ENCODE measurements at regions not wholly inside any gene's neighbourhood (a gene's known extent, or its start where the extent isn't known, plus 50 kb on each side); places are given as distances from the start of the nearest gene placed in this dataset.

GRCh38 chr13:26920614-26921355 is 160.2 kb upstream of the GPR12 start:
- Histone ChIP-seq H3K27me3 (ENCODE audit: control insufficient read depth, insufficient read depth, low read length) (no peaks in the 10 kb centered on the region), H3K9ac (ENCODE audit: low read length) (no peak overlapping the region), H3K9me3 (ENCODE audit: control insufficient read depth, low read depth, low read length) (no peaks in the 10 kb centered on the region), H3K36me3 (ENCODE audit: control insufficient read depth, low read depth, low read length) (no peaks in the 10 kb centered on the region), H3K4me3 (ENCODE audit: low read length) (no peak overlapping the region), H3K4me1 (ENCODE audit: control insufficient read depth, low read depth, low read length) (no peaks in the 10 kb centered on the region), H3K27ac (ENCODE audit: low read length) (no peak overlapping the region)

GRCh38 chr13:26919732-26920131 is 159.1 kb upstream of the GPR12 start:
- Histone ChIP-seq H3K4me3 (ENCODE audit: low read length) (no peak overlapping the region), H3K27me3 (ENCODE audit: control insufficient read depth, insufficient read depth, low read length) (no peaks in the 10 kb centered on the region), H3K36me3 (ENCODE audit: control insufficient read depth, low read depth, low read length) (no peaks in the 10 kb centered on the region), H3K27ac (ENCODE audit: low read length) (no peak overlapping the region), H3K4me1 (ENCODE audit: control insufficient read depth, low read depth, low read length) (no peaks in the 10 kb centered on the region), H3K9me3 (ENCODE audit: control insufficient read depth, low read depth, low read length) (no peaks in the 10 kb centered on the region), H3K9ac (ENCODE audit: low read length) (no peak overlapping the region)

GRCh38 chr13:26919311-26919710 is 158.7 kb upstream of the GPR12 start:
- no peak overlapping the region for H3K27ac ChIP-seq (ENCODE audit: low read length)
- no peak overlapping the region for H3K4me3 ChIP-seq (ENCODE audit: low read length)
- H3K9ac ChIP-seq (ENCODE audit: low read length) = no peak overlapping the region
- no peaks in the 10 kb centered on the region for H3K27me3 ChIP-seq (ENCODE audit: control insufficient read depth, insufficient read depth, low read length)
- no peaks in the 10 kb centered on the region for H3K36me3 ChIP-seq (ENCODE audit: control insufficient read depth, low read depth, low read length)
- no peaks in the 10 kb centered on the region for H3K4me1 ChIP-seq (ENCODE audit: control insufficient read depth, low read depth, low read length)
- H3K9me3 ChIP-seq (ENCODE audit: control insufficient read depth, low read depth, low read length) = no peaks in the 10 kb centered on the region

GRCh38 chr13:26914624-26915023 is 154.0 kb upstream of the GPR12 start:
- Histone ChIP-seq H3K4me1 (ENCODE audit: control insufficient read depth, low read depth, low read length) (no peaks in the 10 kb centered on the region), H3K36me3 (ENCODE audit: control insufficient read depth, low read depth, low read length) (no peaks in the 10 kb centered on the region), H3K27ac (ENCODE audit: low read length) (no peak overlapping the region), H3K27me3 (ENCODE audit: control insufficient read depth, insufficient read depth, low read length) (no peaks in the 10 kb centered on the region), H3K9me3 (ENCODE audit: control insufficient read depth, low read depth, low read length) (no peaks in the 10 kb centered on the region), H3K9ac (ENCODE audit: low read length) (no peak overlapping the region), H3K4me3 (ENCODE audit: low read length) (no peak overlapping the region)

- H3K36me3 ChIP-seq (ENCODE audit: control insufficient read depth, low read depth, low read length) = no peaks in the 10 kb centered on the region
- H3K4me1 ChIP-seq (ENCODE audit: control insufficient read depth, low read depth, low read length) = no peaks in the 10 kb centered on the region
- no peaks in the 10 kb centered on the region for H3K27me3 ChIP-seq (ENCODE audit: control insufficient read depth, insufficient read depth, low read length)
- H3K9ac ChIP-seq (ENCODE audit: low read length) = no peak overlapping the region
- H3K4me3 ChIP-seq (ENCODE audit: low read length) = no peak overlapping the region
- no peaks in the 10 kb centered on the region for H3K9me3 ChIP-seq (ENCODE audit: control insufficient read depth, low read depth, low read length)
- H3K27ac ChIP-seq (ENCODE audit: low read length) = no peak overlapping the region
Measured at GRCh38 chr13:26914148-26914547, 153.6 kb upstream of the GPR12 start.

GRCh38 chr13:26910754-26911465 is 150.3 kb upstream of the GPR12 start:
- Histone ChIP-seq H3K9ac (ENCODE audit: low read length) (no peak overlapping the region), H3K9me3 (ENCODE audit: control insufficient read depth, low read depth, low read length) (no peaks in the 10 kb centered on the region), H3K4me3 (ENCODE audit: low read length) (no peak overlapping the region)

GRCh38 chr13:26909477-26909876 is 148.9 kb upstream of the GPR12 start:
- H3K36me3 ChIP-seq (ENCODE audit: control insufficient read depth, low read depth, low read length) = no peaks in the 10 kb centered on the region
- no peaks in the 10 kb centered on the region for H3K9me3 ChIP-seq (ENCODE audit: control insufficient read depth, low read depth, low read length)
- H3K9ac ChIP-seq (ENCODE audit: low read length) = no peak overlapping the region
- H3K4me1 ChIP-seq (ENCODE audit: control insufficient read depth, low read depth, low read length) = no peaks in the 10 kb centered on the region
- H3K4me3 ChIP-seq (ENCODE audit: low read length) = no peak overlapping the region
- H3K27me3 ChIP-seq (ENCODE audit: control insufficient read depth, insufficient read depth, low read length) = no peaks in the 10 kb centered on the region
- no peak overlapping the region for H3K27ac ChIP-seq (ENCODE audit: low read length)

More at GRCh38 chr13:26910754-26911465, 150.3 kb upstream of the GPR12 start:
- H3K36me3 ChIP-seq (ENCODE audit: control insufficient read depth, low read depth, low read length) = no peaks in the 10 kb centered on the region
- no peaks in the 10 kb centered on the region for H3K27me3 ChIP-seq (ENCODE audit: control insufficient read depth, insufficient read depth, low read length)
- no peaks in the 10 kb centered on the region for H3K4me1 ChIP-seq (ENCODE audit: control insufficient read depth, low read depth, low read length)
- H3K27ac ChIP-seq (ENCODE audit: low read length) = no peak overlapping the region

GRCh38 chr13:26908126-26908525 is 147.5 kb upstream of the GPR12 start:
- no peak overlapping the region for H3K9ac ChIP-seq (ENCODE audit: low read length)
- H3K27me3 ChIP-seq (ENCODE audit: control insufficient read depth, insufficient read depth, low read length) = no peaks in the 10 kb centered on the region
- no peak overlapping the region for H3K27ac ChIP-seq (ENCODE audit: low read length)
- no peak overlapping the region for H3K4me3 ChIP-seq (ENCODE audit: low read length)
- no peaks in the 10 kb centered on the region for H3K4me1 ChIP-seq (ENCODE audit: control insufficient read depth, low read depth, low read length)
- H3K9me3 ChIP-seq (ENCODE audit: control insufficient read depth, low read depth, low read length) = no peaks in the 10 kb centered on the region
- H3K36me3 ChIP-seq (ENCODE audit: control insufficient read depth, low read depth, low read length) = no peaks in the 10 kb centered on the region

- Histone ChIP-seq H3K9me3 (ENCODE audit: control insufficient read depth, low read depth, low read length) (no peaks in the 10 kb centered on the region), H3K4me3 (ENCODE audit: low read length) (no peak overlapping the region), H3K36me3 (ENCODE audit: control insufficient read depth, low read depth, low read length) (no peaks in the 10 kb centered on the region), H3K9ac (ENCODE audit: low read length) (no peak overlapping the region), H3K4me1 (ENCODE audit: control insufficient read depth, low read depth, low read length) (peaks cover 5% of the 10 kb centered on the region), H3K27me3 (ENCODE audit: control insufficient read depth, insufficient read depth, low read length) (no peaks in the 10 kb centered on the region), H3K27ac (ENCODE audit: low read length) (no peak overlapping the region)
Measured at GRCh38 chr13:26899202-26899601, 138.6 kb upstream of the GPR12 start.

GRCh38 chr13:26897706-26898550 is 137.3 kb upstream of the GPR12 start:
- Histone ChIP-seq H3K36me3 (ENCODE audit: control insufficient read depth, low read depth, low read length) (no peaks in the 10 kb centered on the region), H3K27me3 (ENCODE audit: control insufficient read depth, insufficient read depth, low read length) (no peaks in the 10 kb centered on the region), H3K27ac (ENCODE audit: low read length) (no peak overlapping the region), H3K9ac (ENCODE audit: low read length) (no peak overlapping the region), H3K9me3 (ENCODE audit: control insufficient read depth, low read depth, low read length) (no peaks in the 10 kb centered on the region), H3K4me1 (ENCODE audit: control insufficient read depth, low read depth, low read length) (peaks cover 5% of the 10 kb centered on the region), H3K4me3 (ENCODE audit: low read length) (no peak overlapping the region)

- Histone ChIP-seq H3K4me3 (ENCODE audit: low read length) (no peak overlapping the region), H3K4me1 (ENCODE audit: control insufficient read depth, low read depth, low read length) (peaks cover 5% of the 10 kb centered on the region), H3K27me3 (ENCODE audit: control insufficient read depth, insufficient read depth, low read length) (no peaks in the 10 kb centered on the region), H3K9me3 (ENCODE audit: control insufficient read depth, low read depth, low read length) (no peaks in the 10 kb centered on the region), H3K36me3 (ENCODE audit: control insufficient read depth, low read depth, low read length) (no peaks in the 10 kb centered on the region), H3K27ac (ENCODE audit: low read length) (no peak overlapping the region), H3K9ac (ENCODE audit: low read length) (no peak overlapping the region)
Measured at GRCh38 chr13:26896986-26897668, 136.5 kb upstream of the GPR12 start.
